SW 1271 (cell line): ENCODE measurements at regions not wholly inside any gene's neighbourhood (a gene's known extent, or its start where the extent isn't known, plus 50 kb on each side); places are given as distances from the start of the nearest gene placed in this dataset.
"Not testable (repeated sequence)": the region's sequence is repeated elsewhere in the genome, so short reads cannot be mapped to it uniquely, and the experiment has no call there.

ENCODE experiments used
- DNase-seq, 2 experiments: peaks; one replicate each; lab custom pipeline; 2025; lab: John Stamatoyannopoulos, UW

GRCh38 chr5:23721336-23721735, 213.9 kb downstream of the PRDM9 start:
- DNase-seq = no peak

- DNase-seq = no peak
Observed at GRCh38 chr5:23727271-23727670, 219.9 kb downstream of the PRDM9 start.

GRCh38 chr5:23730023-23730422, 222.6 kb downstream of the PRDM9 start:
- DNase-seq = no peak

- no peak for DNase-seq
Observed at GRCh38 chr5:23740029-23740428, 232.6 kb downstream of the PRDM9 start.

- DNase-seq = no peak
Observed at GRCh38 chr5:23742701-23743100, 235.3 kb downstream of the PRDM9 start.

- no peak for DNase-seq
Observed at GRCh38 chr5:23755906-23756305, 248.5 kb downstream of the PRDM9 start.

- no peak for DNase-seq
Observed at GRCh38 chr5:23756779-23757178, 249.4 kb downstream of the PRDM9 start.

- no peak for DNase-seq
Observed at GRCh38 chr5:23763170-23763569, 255.8 kb downstream of the PRDM9 start.

GRCh38 chr5:23776684-23777083, 269.3 kb downstream of the PRDM9 start:
- no peak for DNase-seq

- DNase-seq = not testable (repeated sequence)
Observed at GRCh38 chr5:23800307-23800706, 292.9 kb downstream of the PRDM9 start.

- DNase-seq = peak; percentile 31 to 65
Observed at GRCh38 chr5:23820765-23821471, 313.5 kb downstream of the PRDM9 start.

GRCh38 chr5:23823521-23823920, 316.1 kb downstream of the PRDM9 start:
- DNase-seq = no peak

- DNase-seq = no peak
Observed at GRCh38 chr5:23825196-23825595, 317.8 kb downstream of the PRDM9 start.

GRCh38 chr5:23840083-23840482, 332.7 kb downstream of the PRDM9 start:
- peak in 1 of 2 experiments; percentile 44 for DNase-seq

GRCh38 chr5:23864786-23865185, 357.4 kb downstream of the PRDM9 start:
- DNase-seq = no peak

- DNase-seq = no peak
Observed at GRCh38 chr5:23877847-23878246, 370.4 kb downstream of the PRDM9 start.

- DNase-seq = no peak
Observed at GRCh38 chr5:23884405-23885031, 377.1 kb downstream of the PRDM9 start.

GRCh38 chr5:23893561-23893960, 386.2 kb downstream of the PRDM9 start:
- DNase-seq = no peak

GRCh38 chr5:23895614-23896013, 388.2 kb downstream of the PRDM9 start:
- no peak for DNase-seq

GRCh38 chr5:23930985-23931384, 423.6 kb downstream of the PRDM9 start:
- DNase-seq = no peak

GRCh38 chr5:23951261-23951928, 444.0 kb downstream of the PRDM9 start:
- not testable (repeated sequence) for DNase-seq

GRCh38 chr5:23963449-23963848, 456.0 kb downstream of the PRDM9 start:
- DNase-seq = no peak

- DNase-seq = no peak
Observed at GRCh38 chr5:23977365-23977764, 470.0 kb downstream of the PRDM9 start.
